Activated T-cell treated with anti-CD3 and anti-CD28 coated beads, Interleukin-2, amount 50 U/mL, for 1 hour (primary cell): ENCODE measurements at regions not wholly inside any gene's neighbourhood (a gene's known extent, or its start where the extent isn't known, plus 50 kb on each side); places are given as distances from the start of the nearest gene placed in this dataset.
"Not testable (repeated sequence)": the region's sequence is repeated elsewhere in the genome, so short reads cannot be mapped to it uniquely, and the experiment has no call there.

Experiments
- DNase-seq: peaks from one replicate; pipeline ENCODE4 v3.0.0-alpha.2; 2020

- not testable (repeated sequence) for DNase-seq
Measured at GRCh38 chr5:101316401-101316800, 413.3 kb upstream of the ST8SIA4 start.

GRCh38 chr5:101306391-101307137 is 403.5 kb upstream of the ST8SIA4 start:
- no peak for DNase-seq

DNA sequence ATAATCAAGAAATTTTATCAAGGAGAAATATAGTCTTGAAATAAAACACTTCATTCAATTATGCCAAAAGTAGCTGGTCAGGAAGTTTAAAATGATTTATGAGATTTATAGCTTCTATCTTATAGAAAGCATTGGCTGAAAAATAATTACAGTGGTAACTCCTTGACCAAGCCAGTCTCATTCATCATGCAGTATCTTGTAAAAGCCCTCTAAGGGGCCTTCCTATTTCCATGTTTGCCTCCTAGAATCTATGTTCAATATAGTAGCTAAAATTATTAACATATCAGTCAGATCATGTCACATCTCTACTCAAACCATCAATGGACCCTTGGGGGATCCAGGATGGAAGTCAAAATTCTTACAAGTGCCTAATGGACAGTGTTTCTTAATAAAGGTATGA is 393.4 kb upstream of the ST8SIA4 start:
- no peak for DNase-seq

- no peak for DNase-seq
Measured at GRCh38 chr5:101292199-101292598, 389.1 kb upstream of the ST8SIA4 start.

DNA sequence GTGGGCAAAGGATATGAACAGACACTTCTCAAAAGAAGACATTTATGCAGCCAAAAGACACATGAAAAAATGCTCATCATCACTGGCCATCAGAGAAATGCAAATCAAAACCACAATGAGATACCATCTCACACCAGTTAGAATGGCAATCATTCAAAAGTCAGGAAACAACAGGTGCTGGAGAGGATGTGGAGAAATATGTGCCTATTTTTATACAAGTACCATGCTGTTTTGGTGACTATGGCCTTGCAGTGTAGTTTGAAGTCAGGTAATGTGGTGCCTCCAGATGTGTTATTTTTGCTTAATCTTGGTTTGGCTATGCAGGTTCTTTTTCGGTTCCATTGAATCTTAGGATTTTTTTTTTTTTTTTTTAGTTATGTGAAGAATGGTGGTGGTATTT is 387.7 kb upstream of the ST8SIA4 start:
- not testable (repeated sequence) for DNase-seq

GRCh38 chr5:101288633-101289032 is 385.6 kb upstream of the ST8SIA4 start:
- no peak for DNase-seq

DNA sequence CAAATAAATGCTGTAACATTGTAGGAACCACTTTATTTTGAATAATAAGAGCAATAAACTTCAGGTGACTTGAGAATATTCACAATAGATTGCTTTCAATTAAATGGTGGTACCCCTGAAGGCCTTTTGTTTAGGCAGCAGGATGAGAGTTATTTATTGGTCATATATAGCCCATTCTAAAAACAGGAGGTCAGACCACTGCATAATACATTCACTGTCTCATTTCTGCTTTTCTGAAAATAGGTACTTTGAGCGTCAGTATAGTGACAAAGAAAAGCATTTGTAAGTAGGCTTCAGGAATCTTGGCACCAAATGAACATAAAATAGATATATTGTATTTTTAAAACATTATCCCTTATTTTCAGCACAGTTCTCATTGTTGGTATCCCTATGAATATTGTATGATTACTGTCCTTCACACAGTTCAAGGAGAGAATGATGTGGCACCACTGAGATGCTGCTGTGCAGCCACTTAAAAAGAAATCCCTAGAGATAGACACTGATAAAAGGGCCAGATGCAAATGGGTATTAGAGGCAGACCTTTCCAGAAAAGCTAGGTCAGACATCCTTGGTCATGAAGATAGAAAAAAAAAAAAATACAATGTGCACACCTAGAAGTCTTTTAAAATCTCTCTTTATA is 381.8 kb upstream of the ST8SIA4 start:
- no peak for DNase-seq

- DNase-seq, result not testable (repeated sequence)
Measured at GRCh38 chr5:101283938-101284337, 380.9 kb upstream of the ST8SIA4 start.

DNA sequence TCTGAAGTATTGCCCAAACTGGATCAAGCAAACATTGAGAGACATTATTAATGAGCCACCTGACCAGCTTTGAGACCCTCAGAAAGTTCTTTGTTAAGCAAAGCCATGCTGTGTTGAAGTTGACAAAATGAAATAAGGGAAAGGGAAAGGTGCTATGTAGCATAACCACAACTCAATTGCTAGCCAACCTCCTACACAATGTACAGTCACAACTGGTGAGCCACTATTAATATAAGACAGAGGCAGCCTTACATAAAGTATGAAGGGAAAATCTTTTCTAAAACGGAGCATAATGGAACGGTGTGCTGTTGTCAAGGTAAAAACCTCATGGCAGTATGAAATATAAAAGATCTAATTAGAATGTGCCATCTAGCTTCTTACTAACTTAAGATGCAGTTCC is 375.8 kb upstream of the ST8SIA4 start:
- DNase-seq, result no peak

DNA sequence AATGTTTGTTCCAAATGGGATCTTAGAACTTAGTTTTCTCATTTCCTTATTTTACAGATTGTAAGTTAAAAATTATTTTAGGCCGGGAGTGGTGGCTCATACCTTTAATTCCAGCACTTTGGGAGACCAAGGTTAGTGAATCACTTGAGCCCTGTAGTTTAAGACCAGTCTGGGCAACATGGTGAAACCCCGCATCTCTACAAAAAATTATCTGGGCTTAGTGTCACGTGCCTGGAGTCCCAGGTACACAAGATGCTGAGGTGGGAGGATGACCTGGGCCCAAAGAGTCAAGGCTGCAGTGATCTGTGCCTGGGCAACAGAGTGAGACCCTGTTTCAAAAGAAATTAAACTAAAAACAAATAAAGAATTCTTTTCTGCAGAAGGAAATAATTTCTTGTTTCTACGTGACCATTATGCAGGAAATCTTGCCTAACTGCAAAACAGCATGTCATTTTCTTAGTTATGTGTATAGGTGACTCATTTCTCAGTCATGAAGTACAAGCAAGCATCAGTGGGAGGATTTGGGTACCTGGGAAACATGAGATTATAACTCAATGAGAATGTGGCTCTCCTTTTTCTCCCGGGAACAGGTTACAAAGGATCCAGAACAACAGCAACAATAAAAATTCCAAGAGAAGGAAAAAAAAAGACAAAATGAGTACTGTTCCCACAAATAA is 375.1 kb upstream of the ST8SIA4 start:
- no peak for DNase-seq

DNA sequence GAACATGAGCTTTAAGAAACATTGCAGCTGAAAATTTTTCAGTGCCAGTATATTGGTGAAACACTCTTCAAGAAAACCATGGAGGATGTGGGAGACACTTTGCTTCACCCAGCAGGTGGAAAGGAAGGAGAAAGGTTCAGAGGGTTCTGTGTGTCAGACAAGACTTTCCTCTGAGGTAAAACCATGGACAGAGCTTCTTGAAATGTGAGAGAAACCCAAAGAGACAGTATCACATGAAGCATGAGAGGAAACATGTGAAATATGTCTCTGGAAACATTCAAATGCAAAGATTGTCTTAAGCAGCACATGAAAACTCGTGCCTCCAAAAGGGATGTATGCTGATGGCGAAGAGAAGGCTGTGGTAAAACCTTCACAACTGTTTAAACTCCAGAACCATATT is 368.9 kb upstream of the ST8SIA4 start:
- DNase-seq, result no peak

- no peak for DNase-seq
Measured at GRCh38 chr5:101271416-101271815, 368.3 kb upstream of the ST8SIA4 start.

GRCh38 chr5:101260857-101261256 is 357.8 kb upstream of the ST8SIA4 start:
- DNase-seq, result no peak

DNA sequence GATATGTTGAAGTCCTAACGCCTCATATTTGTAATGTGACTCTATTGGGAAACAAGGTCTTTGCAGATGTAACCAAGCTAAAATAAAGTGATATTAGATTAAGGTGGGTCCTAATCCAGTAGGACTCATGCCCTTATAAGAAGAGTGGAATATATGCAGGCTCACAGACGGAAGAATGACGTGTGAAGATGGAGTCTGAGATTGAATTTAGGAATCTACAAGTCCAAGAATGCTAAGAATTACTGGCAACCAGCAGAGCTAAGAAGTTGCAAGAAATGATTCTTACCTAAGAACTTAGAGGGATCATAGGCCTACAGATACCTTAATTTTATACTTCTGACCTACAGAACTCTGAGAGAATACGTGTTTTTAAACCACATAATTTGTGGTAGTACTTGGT is 350.0 kb upstream of the ST8SIA4 start:
- no peak for DNase-seq

DNA sequence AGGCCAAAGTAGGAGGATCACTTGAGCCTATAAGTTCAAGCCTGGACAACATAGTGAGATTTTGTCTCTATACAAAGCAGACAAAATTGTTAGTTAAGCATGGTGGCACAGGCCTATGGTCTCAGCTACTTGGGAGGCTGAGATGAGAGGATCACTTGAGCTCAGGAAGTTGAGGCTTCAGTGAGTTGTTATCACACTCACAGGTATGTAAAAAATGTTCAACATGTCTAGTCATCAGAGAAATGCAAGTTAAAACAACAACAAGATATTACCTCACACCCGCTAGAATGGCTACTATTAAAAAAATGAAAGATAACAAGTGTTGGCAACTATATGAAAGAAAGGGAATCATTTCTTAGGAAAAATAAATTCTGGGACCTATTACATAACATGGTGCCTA is 341.5 kb upstream of the ST8SIA4 start:
- DNase-seq, result no peak

DNA sequence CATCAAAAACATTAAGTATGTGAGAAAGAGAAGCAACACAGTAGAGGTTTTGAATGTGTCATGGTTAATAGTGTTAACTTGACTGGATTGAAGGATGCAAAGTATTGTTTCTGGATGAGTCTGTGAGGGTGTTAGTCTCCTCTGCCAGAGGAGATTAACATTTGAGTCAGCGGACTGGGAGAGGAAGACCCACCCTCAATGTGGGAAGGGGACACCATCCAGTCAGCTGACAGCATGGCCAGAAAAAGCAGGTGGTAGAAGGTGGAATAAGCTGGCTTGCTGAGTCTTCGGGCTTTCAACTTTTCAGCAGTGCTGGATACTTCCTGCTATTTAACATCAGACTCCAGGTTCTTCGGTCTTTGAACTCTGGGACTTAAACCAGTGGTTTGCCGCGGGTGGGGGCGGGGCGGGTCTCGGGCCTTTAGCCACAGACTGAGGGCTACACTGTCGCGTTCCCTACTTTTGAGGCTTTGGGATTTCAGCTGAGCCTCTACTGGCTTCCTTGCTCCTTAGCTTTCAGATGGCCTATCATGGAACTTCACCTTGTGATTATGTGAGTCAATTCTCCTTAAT is 309.9 kb upstream of the ST8SIA4 start:
- DNase-seq, result no peak

- DNase-seq, result no peak
Measured at GRCh38 chr5:101206534-101206933, 303.5 kb upstream of the ST8SIA4 start.

DNA sequence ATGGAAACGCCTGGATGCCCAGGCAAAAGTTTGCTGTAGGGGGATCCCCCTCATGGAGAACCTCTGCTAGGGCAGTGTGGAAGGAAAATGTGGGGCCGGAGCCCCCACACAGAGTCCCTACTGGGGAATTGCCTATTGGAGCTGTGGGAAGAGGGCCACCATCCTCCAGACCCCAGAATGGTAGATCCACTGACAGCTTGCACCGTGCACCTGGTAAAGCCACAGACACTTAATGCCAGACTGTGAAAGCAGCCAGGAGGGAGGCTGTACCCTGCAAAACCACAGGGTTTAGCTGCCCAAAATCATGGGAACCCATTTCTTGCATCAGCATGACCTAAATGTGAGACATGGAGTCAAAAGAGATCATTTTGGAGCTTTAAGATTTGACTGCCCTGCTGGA is 302.0 kb upstream of the ST8SIA4 start:
- not testable (repeated sequence) for DNase-seq

DNA sequence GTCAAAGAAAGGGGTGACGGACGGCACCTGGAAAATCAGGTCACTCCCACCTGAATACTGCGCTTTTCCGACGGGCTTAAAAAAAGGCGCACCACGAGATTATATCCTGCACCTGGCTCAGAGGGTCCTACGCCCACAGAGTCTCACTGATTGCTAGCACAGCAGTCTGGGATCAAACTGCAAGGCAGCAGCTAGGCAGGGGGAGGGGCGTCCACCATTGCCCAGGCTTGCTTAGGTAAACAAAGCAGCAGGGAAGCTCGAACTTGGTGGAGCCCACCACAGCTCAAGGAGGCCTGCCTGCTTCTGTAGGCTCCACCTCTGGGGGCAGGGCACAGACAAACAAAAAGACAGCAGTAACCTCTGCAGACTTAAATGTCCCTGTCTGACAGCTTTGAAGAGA is 277.3 kb upstream of the ST8SIA4 start:
- not testable (repeated sequence) for DNase-seq

DNA sequence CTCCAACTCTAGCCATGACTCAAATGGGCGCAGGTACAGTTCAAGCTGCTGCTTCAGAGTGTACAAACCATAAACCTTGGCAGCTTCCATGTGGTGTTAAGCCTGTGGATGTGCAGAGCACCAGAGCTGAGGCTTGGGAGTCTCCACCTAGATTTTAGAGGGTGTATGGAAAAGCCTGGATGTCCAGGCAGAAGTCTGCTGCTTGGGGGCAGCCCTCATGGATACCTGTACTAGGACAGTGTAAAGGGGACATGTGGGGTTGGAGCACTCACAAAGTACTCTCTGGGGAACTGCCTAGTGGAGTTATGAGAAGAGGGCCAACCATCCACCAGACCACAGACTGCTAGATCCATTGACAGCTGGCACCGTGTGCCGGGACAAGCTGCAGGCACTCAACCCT is 273.5 kb upstream of the ST8SIA4 start:
- DNase-seq, result no peak

GRCh38 chr5:101174981-101175380 is 271.9 kb upstream of the ST8SIA4 start:
- no peak for DNase-seq

DNA sequence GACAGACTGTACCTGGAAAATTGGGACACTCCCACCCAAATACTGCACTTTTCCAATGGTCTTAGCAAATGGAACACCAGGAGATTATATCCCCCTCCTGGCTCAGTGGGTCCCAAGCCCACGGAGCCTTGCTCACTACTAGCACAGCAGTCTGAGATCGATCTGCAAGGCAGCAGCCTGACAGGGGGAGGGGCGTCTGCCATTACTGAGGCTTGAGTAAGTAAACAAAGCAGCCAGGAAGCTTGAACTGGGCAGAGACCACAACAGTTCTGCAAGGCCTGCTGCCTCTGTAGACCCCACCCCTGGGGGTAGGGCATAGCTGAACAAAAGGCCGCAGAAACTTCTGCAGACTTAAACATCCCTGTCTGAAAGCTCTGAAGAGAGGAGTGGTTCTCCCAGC is 260.0 kb upstream of the ST8SIA4 start:
- DNase-seq, result no peak

- no peak for DNase-seq
Measured at GRCh38 chr5:101160002-101160401, 256.9 kb upstream of the ST8SIA4 start.

- DNase-seq, result no peak
Measured at GRCh38 chr5:101159006-101159405, 255.9 kb upstream of the ST8SIA4 start.
